22Rv1 (cell line): ENCODE measurements at regions not wholly inside any gene's neighbourhood (a gene's known extent, or its start where the extent isn't known, plus 50 kb on each side); places are given as distances from the start of the nearest gene placed in this dataset.

Experiments
- CTCF ChIP-seq: fragments of 450-650 bp; IDR thresholded peaks from 2 replicates; pipeline ENCODE4 v1.5.1; 2017; ENCODE audit warnings: mild to moderate bottlenecking
- ZFX ChIP-seq: fragments of 450-650 bp; IDR thresholded peaks from 2 replicates; pipeline ENCODE4 v1.6.1; 2017; ENCODE audit warnings: antibody characterized with exemption, borderline replicate concordance

DNA sequence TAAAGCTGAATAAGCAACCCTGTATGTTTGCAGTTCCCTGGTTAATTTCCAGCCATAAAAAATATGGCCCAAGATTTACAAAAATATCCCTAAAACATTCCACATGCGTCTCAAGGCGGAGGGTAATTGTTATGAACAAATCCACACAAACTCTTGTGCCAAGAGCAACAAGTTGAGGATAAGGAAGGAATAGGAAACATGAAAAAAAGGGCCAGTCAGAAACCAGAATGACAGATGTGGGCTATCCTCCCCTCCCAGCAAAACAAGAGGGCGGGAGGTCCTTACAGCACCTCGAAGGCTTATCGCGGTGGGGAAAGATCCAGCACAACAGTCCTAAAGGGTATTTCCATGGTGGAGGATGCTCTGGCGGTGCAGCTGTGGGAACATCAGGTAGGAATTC lies 155.6 kb upstream of the HES1 start:
- TF ChIP-seq CTCF (no peak), ZFX (no peak)
